ENCODE measurements at regions not wholly inside any gene's neighbourhood (a gene's known extent, or its start where the extent isn't known, plus 50 kb on each side); places are given as distances from the start of the nearest gene placed in this dataset.
"Not testable (repeated sequence)": the region's sequence is repeated elsewhere in the genome, so short reads cannot be mapped to it uniquely, and the experiment has no call there.

- Histone ChIP-seq H3K27me3 (ENCODE audit: insufficient read depth, low read length) (no peaks in the 10 kb centered on the region), H3K4me1 (ENCODE audit: control insufficient read depth in 1 of 2, insufficient read depth in 2 of 2, low read length in 2 of 2) (peaks cover 4 to 18% of the 10 kb centered on the region in 2 experiments), H3K4me2 (ENCODE audit: low read length) (no peak overlapping the region), H3K36me3 (ENCODE audit: control insufficient read depth in 1 of 2, insufficient read depth in 2 of 2, low read length in 2 of 2) (no peaks in the 10 kb centered on the region), H4K20me1 (ENCODE audit: insufficient read depth) (no peaks in the 10 kb centered on the region), H3K4me3 (replicated peaks in 1 of 2; ENCODE audit: low read depth in 1 of 2, low read length in 2 of 2) (no peak overlapping the region), H3K79me2 (ENCODE audit: insufficient read depth, low read length) (no peaks in the 10 kb centered on the region), H3K9me2 (ENCODE audit: insufficient read depth) (no peaks in the 10 kb centered on the region), H3K9me3 (ENCODE audit: control insufficient read depth in 1 of 2, insufficient read depth in 1 of 2, low read depth in 1 of 2, low read length in 2 of 2) (no peaks in the 10 kb centered on the region), H2AFZ (ENCODE audit: low read depth, low read length, poor library complexity, severe bottlenecking) (no peak overlapping the region), H3K9ac (ENCODE audit: low read length) (no peak overlapping the region), H3K27ac (ENCODE audit: low read depth, low read length) (no peak overlapping the region)
- DNase-seq (ENCODE audit: low read depth, low spot score), result no peak
- BruUV-seq (replicated peaks), result no TSS peak
- ChIA-PET CTCF (no interaction called here), RAD21 (ENCODE audit: low non-redundant PET in 1 of 2, low total read pairs in 2 of 2, uncharacterized antibody in 2 of 2, unreplicated experiment in 2 of 2) (no interaction called here), POLR2A (no interaction called here)
- ATAC-seq, result no peak
- intact Hi-C loops (cut with micrococcal nuclease), result no loop called here
- TF ChIP-seq TCF7L2 (IDR thresholded peaks at IDR 0.05; ENCODE audit: borderline replicate concordance, extremely low read depth, insufficient read depth, insufficient read length), result no peak
- TF ChIP-seq ZNF274 (IDR thresholded peaks at IDR 0.05; ENCODE audit: low read depth, low read length), result no peak
- TF ChIP-seq SIN3A (IDR thresholded peaks at IDR 0.05; ENCODE audit: low read depth), result no peak
- no peak for TF ChIP-seq EZH2phosphoT487 (IDR thresholded peaks at IDR 0.05; ENCODE audit: borderline replicate concordance)
- no peak for TF ChIP-seq POLR2A (IDR thresholded peaks at IDR 0.05; ENCODE audit: borderline replicate concordance, extremely low read depth, insufficient read depth, insufficient read length)
- TF ChIP-seq CBX3 (IDR thresholded peaks at IDR 0.05; ENCODE audit: low read depth), result no peak
- TF ChIP-seq FOSL1 (IDR thresholded peaks at IDR 0.05; ENCODE audit: low read depth), result no peak
- no peak for TF ChIP-seq ZFX (IDR thresholded peaks at IDR 0.05)
- TF ChIP-seq YY1 (IDR thresholded peaks at IDR 0.05; ENCODE audit: extremely low read depth, insufficient replicate concordance, low read depth, low read length), result no peak
- no peak for TF ChIP-seq MAX (IDR thresholded peaks at IDR 0.05)
Observed at GRCh38 chr3:150323770-150324169, 84.3 kb upstream of the TSC22D2 start.

GRCh38 chr3:150323091-150323490 lies 85.0 kb upstream of the TSC22D2 start:
- H3K27me3 ChIP-seq (ENCODE audit: insufficient read depth, low read length); H3K4me3 ChIP-seq (replicated peaks in 1 of 2; ENCODE audit: low read depth in 1 of 2, low read length in 2 of 2); ATAC-seq; H3K9ac ChIP-seq (ENCODE audit: low read length); BruUV-seq (replicated peaks); H3K9me2 ChIP-seq (ENCODE audit: insufficient read depth); POLR2A ChIA-PET; H3K79me2 ChIP-seq (ENCODE audit: insufficient read depth, low read length); H3K27ac ChIP-seq (ENCODE audit: low read depth, low read length); H4K20me1 ChIP-seq (ENCODE audit: insufficient read depth); CTCF ChIA-PET; intact Hi-C loops (cut with micrococcal nuclease); H3K36me3 ChIP-seq (ENCODE audit: control insufficient read depth in 1 of 2, insufficient read depth in 2 of 2, low read length in 2 of 2); RAD21 ChIA-PET (ENCODE audit: low non-redundant PET in 1 of 2, low total read pairs in 2 of 2, uncharacterized antibody in 2 of 2, unreplicated experiment in 2 of 2); H2AFZ ChIP-seq (ENCODE audit: low read depth, low read length, poor library complexity, severe bottlenecking); H3K4me2 ChIP-seq (ENCODE audit: low read length); H3K9me3 ChIP-seq (ENCODE audit: control insufficient read depth in 1 of 2, insufficient read depth in 1 of 2, low read depth in 1 of 2, low read length in 2 of 2); DNase-seq (ENCODE audit: low read depth, low spot score): not testable (repeated sequence)
- H3K4me1 ChIP-seq (ENCODE audit: control insufficient read depth in 1 of 2, insufficient read depth in 2 of 2, low read length in 2 of 2), result peaks cover 4 to 18% of the 10 kb centered on the region in 2 experiments

- BruUV-seq (replicated peaks); H4K20me1 ChIP-seq (ENCODE audit: insufficient read depth); H3K9me2 ChIP-seq (ENCODE audit: insufficient read depth); H3K36me3 ChIP-seq (ENCODE audit: control insufficient read depth in 1 of 2, insufficient read depth in 2 of 2, low read length in 2 of 2); H3K9ac ChIP-seq (ENCODE audit: low read length); H3K9me3 ChIP-seq (ENCODE audit: control insufficient read depth in 1 of 2, insufficient read depth in 1 of 2, low read depth in 1 of 2, low read length in 2 of 2); RAD21 ChIA-PET (ENCODE audit: low non-redundant PET in 1 of 2, low total read pairs in 2 of 2, uncharacterized antibody in 2 of 2, unreplicated experiment in 2 of 2); DNase-seq (ENCODE audit: low read depth, low spot score); H2AFZ ChIP-seq (ENCODE audit: low read depth, low read length, poor library complexity, severe bottlenecking); POLR2A ChIA-PET; CTCF ChIA-PET; H3K27me3 ChIP-seq (ENCODE audit: insufficient read depth, low read length); H3K27ac ChIP-seq (ENCODE audit: low read depth, low read length); H3K4me2 ChIP-seq (ENCODE audit: low read length); H3K79me2 ChIP-seq (ENCODE audit: insufficient read depth, low read length); H3K4me3 ChIP-seq (replicated peaks in 1 of 2; ENCODE audit: low read depth in 1 of 2, low read length in 2 of 2); ATAC-seq: not testable (repeated sequence)
- intact Hi-C loops (cut with micrococcal nuclease), result loop anchor here (2.0 kb wide), 1 partner anchor 24 kb away; no protein-coding TSS in a partner anchor
- peaks cover 4 to 18% of the 10 kb centered on the region in 2 experiments for H3K4me1 ChIP-seq (ENCODE audit: control insufficient read depth in 1 of 2, insufficient read depth in 2 of 2, low read length in 2 of 2)
Observed at GRCh38 chr3:150320971-150321370, 87.1 kb upstream of the TSC22D2 start.

Measured in HCT116 (cell line).